ENCODE measurements at regions not wholly inside any gene's neighbourhood (a gene's known extent, or its start where the extent isn't known, plus 50 kb on each side); places are given as distances from the start of the nearest gene placed in this dataset.

DNA sequence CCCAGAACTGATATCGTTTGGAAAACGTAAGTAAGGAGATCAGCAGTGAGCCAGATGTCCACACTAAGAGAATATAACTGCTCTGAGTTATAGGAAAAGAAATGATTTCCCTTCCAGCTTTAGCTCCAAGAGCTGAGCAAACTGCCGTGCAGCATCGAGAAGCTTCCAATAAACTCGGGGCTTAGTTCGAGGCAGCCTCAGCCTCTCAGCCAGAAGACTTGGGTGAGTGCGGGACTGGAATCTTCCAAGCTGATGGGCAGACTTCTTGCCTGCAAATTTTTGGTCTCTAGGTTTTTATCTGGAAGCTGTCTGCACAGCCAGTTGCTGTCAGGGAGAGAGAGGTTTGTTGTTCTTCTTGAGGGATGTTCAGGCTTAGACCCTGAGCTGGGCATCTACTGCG, 196.1 kb downstream of the PHETA1 start:
- DNase-seq = no peak

GRCh38 chr12:111171832-111172231, 197.1 kb downstream of the PHETA1 start:
- no peak for DNase-seq

GRCh38 chr12:111171345-111171744, 197.6 kb downstream of the PHETA1 start:
- DNase-seq = no peak

DNA sequence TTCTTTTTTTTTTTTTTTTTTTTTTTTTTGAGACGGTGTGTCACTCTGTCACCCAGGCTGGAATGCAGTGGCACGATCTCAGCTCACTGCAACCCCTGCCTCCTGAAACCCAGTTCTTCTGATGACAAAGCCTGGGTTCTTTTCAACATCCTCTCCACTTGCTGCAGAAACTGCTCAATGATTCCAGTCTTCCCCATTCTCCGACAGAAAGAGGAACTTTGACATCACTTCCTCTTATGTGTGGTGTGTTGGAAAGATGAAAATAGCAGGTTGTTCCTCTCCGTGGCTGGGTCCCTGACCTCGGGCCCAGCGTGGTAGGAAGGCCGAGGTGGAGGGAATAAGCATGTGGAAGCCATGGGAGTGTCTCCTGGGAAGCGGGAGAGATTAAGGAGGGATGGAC, 198.4 kb downstream of the PHETA1 start:
- peak; percentile 55 for DNase-seq

DNA sequence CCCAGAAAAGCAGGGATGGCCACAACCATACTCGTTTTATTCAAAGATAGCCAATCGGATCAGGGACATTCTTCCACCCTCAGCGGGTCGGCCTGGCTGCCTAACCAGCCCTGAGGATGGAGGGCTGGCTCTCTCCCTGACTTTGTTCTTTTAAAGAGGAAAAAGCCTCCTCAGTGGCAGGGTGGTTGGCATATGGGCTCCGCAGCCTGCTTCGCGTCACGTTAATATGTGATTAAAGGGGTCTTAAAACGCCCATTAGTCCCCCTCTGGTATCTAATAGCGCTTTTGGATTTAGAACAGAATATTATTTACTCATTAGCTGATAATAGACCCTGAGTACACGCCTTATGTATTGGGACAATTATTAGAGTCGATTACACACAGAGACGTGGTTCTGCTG, 199.4 kb downstream of the PHETA1 start:
- DNase-seq = no peak

DNA sequence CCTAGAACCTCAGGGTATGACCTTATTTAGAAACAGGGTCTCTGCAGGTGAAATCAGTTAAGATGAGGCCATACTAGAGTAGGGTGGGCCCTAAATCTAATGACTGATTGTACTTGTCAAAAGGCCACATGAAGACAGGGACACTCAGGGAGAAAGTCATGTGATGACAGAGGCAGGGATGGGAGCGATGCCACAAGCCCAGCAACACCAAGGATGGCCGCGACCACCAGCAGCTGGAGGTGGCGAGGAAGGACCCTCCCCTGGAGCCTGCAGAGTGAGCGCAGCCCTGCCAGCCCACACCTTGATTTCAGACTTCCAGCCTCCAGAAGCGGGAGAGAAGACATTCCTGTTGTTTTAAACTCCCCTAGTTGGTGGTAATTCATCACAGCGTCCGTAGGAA, 199.9 kb downstream of the PHETA1 start:
- DNase-seq = no peak

- DNase-seq = no peak
Measured at GRCh38 chr12:111168009-111168900, 200.6 kb downstream of the PHETA1 start.

DNA sequence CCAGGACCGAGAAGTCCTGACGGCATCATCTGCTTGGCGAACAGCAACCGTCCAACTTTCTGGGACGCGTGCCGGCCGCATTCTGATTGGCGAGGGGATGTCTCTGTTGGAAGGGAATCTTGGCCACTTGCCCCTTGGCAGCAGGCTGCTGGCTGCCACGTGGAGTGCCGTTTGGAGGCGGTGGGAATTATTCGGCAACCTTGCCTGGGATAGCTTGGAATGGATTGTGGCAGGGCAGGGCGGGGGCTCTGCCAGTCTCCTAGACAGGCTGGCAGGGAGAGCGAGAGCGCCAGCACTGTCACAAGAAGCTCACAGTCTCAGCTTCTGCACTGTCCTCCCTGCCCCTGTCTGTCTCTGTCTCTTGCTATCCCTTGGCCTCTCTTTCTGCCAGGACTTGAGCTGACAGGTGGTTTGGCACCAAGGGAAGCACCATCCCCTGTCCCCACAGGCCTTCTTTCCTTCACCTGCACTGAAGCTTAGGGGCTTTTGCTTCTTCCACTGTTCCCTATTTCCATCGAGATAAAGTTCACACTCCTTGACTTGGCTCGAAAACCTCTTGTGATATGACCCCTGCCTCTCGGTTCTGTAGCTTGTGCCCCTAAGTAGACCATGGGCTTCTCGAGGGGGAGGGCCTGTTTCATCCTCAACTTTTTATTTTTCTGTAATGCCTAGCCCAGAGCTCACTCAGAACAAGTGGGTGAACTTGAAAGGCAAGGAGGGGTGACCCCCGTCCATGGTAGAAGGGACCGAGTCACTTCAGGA, 201.9 kb downstream of the PHETA1 start:
- DNase-seq = no peak

DNA sequence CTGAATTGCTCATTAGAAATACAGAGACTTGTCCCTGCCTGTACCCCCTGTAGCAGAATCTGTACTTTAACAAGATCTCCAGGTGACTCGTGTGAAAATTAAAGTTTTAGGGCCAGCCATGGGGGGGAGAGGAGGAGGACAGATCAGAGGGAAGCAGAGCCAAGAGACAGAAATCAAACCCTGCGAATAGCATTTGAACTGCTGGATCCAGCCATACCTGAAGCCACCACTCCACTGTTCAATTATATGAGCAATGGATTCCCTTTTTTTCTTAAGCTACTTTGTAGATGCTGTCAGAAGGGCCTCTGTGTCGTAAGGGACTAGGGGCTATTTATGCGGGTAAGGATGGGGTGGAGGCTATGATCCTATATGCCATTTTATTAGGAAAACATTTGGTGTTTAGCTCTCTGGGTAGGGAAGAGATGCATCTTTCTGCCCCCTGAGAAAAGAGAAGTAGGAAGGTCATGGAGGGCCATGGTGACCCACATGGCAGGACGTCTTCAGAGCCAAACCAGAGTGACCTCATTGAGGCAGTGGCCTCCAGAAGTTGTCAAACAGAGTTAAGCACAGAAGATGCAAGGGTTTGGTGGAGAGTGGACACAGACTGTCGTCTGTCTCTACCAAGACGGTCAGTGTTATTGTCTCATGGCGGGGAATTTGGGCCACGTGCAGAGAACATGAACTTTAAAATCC, 203.9 kb downstream of the PHETA1 start:
- no peak for DNase-seq

DNA sequence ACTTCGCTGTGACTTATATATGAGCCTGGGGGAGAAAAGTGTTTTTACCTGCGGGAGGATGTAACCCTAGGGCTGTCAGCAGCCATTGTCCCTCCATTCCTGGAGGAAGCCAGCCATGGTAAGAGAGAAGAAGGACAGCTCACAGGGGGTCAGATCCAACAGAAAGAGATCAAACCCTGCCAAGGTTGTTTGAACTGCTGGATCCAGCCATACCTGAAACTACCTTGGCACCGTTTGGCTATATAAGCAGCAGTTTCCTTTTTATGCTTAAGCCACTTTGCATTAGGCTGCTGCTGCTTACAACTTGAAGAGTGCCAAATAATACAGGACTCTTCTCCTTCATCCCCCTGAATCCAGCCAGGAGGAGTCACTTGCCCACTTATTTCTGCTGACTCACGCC, 205.5 kb downstream of the PHETA1 start:
- DNase-seq = no peak

DNA sequence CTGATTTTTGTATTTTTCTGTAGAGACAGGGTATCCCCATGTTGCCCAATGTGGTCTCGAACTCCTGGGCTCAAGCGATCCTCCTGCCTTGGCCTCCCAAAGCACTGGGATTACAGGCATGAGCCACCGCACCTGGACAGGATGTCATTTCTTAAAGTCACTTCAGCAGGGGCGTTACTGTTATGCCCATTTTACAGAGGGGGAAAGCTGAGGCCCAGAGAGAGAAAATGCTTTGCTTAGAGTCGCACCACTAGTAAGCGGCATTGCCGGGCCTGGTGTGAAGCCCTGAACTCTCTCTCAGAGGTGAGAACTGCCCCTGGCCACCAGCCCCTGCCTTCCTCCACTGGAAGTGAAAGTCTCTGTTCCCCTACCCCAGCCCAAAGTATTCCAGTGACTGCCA, 207.0 kb downstream of the PHETA1 start:
- DNase-seq = no peak

GRCh38 chr12:111160350-111161241, 208.3 kb downstream of the PHETA1 start:
- no peak for DNase-seq

DNA sequence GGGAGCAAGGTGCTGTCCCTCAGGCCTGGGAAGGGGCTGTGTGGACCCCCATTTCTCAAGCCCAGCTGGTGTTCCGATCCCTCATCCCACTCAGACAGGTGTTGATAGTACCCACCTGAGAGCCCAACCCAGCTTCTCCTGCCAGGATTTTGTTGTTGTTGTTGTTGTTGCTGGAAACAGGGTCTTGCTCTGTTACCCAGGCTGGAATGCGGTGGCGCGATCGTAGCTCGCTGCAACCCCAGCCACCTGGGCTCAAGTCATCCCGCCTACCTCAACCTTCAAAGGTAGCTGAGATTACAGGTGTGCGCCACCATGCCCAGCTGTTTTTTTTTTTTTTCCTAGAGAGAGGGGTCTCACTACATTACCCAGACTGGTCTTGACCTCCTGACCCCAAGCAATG, 209.9 kb downstream of the PHETA1 start:
- DNase-seq = no peak

DNA sequence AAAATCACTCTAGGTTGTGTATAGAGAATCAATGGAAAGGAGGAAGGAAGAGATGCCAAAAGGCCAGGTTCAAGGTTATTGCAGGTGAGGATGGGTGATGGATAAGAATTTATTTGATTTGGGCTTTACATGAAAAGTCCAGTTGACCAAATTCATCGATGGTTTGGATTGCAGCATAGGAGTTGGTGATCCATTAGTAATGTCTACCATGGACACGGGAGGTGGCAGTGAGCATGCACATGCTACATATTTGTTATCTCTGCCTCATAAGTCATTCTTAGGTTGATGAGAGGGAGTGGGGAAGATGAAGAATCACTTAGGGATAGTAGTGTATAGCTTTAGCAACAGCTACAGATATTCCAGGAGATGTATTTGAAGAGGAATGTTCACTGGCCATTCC, 211.4 kb downstream of the PHETA1 start:
- DNase-seq = no peak

GRCh38 chr12:111156304-111156703, 212.6 kb downstream of the PHETA1 start:
- no peak for DNase-seq

DNA sequence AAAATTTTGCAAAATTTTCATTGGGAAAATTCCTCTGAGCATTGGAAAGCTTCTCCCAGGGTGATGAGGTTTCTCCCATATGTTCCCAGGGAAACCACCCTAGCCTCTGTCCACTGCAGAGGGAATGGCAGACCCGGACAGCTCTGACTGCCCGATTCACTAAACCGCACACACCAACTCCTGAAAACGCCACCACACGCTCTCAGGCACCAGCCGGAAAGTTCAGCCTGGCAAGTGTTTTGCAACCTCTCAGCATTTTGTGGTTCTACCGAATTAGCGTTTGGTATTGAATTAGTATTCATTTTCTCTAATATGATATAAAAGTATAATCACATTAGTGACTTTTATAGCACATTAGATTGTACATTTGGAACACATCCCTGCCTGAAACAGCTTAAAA, 213.4 kb downstream of the PHETA1 start:
- no peak for DNase-seq

DNA sequence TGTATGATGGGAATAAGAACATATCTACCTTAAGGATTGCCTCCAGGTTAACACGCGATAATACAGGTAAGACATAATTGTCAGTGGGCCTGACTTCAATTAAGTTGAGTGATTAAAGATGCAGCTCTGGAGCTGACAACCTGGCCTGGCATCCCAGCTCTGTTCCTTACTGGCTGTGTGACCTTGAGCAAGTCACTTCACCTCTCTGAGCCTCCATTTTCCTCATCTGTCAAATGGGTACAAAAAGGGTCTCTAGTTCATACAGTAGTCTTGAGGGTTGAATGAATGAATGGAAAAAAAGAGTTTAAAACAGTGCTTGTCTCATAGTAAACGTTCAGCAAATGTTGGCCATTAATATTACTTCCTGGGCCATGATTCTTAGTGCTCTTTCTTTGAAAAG, 213.9 kb downstream of the PHETA1 start:
- no peak for DNase-seq

- no peak for DNase-seq
Measured at GRCh38 chr12:111154147-111154834, 214.6 kb downstream of the PHETA1 start.

DNA sequence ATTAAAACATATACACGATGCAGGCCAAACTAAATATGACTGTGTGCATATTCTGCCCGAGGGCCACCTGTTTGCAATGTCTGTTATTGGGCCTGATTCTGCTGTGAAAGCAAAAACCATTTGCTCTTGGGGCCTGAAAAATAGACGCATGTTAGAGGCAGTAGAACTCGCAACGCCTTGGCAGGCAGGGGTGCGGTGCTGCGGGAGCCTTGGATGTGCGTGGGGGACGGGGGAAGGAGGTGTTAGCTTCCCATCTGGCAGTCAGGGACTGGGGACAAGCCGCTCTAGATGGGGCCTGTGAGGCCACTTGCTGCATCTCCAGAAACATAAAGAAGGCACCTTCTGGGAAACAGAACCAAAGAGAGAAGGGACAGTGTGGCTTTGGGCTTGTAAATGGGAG, 216.3 kb downstream of the PHETA1 start:
- DNase-seq = no peak

- no peak for DNase-seq
Measured at GRCh38 chr12:111150921-111151840, 217.7 kb downstream of the PHETA1 start.

DNA sequence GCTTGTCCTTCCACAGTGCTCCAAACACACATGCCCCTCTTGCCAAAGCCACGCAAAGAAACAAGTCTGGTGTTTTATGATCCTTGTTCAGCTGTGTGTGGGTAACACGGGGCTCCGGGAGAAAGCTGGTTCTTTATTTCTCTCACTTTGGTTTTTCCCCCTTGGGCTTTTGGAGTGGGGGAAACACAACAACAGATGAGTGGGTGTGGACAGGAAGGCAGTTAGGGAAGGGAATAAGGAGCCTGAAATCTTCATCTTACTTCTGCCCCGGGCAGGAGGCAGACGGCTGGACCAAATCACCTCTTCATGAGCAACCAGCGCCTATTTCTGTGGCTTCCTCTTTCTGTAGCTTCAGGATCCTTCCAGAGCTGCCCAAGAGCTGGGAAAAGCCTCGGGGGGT, 218.5 kb downstream of the PHETA1 start:
- DNase-seq = no peak
